ENCODE measurements at regions not wholly inside any gene's neighbourhood (a gene's known extent, or its start where the extent isn't known, plus 50 kb on each side); places are given as distances from the start of the nearest gene placed in this dataset.
"Not testable (repeated sequence)": the region's sequence is repeated elsewhere in the genome, so short reads cannot be mapped to it uniquely, and the experiment has no call there.

- DNase-seq (ENCODE audit: low read depth, low spot score), result no peak
Measured at GRCh38 chr9:711761-712553, 129.5 kb upstream of the DMRT1 start.

DNA sequence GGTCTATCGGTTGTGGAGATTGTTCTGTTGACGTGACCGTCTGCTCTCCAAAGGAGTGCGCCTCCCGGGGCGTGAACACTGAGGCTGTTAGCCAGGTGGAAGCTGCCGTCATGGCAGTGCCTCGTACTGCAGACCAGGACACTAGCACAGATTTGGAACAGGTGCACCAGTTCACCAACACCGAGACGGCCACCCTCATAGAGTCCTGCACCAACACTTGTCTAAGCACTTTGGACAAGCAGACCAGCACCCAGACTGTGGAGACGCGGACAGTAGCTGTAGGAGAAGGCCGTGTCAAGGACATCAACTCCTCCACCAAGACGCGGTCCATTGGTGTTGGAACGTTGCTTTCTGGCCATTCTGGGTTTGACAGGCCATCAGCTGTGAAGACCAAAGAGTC lies 128.9 kb upstream of the DMRT1 start:
- DNase-seq (ENCODE audit: low read depth, low spot score), result no peak

DNA sequence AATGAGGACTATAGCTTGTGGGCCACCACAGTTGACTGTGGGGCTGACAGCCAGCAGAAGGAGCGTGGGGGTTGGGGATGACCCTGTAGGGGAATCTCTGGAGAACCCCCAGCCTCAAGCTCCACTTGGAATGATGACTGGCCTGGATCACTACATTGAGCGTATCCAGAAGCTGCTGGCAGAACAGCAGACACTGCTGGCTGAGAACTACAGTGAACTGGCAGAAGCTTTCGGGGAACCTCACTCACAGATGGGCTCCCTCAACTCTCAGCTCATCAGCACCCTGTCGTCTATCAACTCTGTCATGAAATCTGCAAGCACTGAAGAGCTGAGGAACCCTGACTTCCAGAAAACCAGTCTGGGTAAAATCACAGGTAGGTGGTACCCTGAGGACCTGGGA lies 128.4 kb upstream of the DMRT1 start:
- no peak for DNase-seq (ENCODE audit: low read depth, low spot score)

DNA sequence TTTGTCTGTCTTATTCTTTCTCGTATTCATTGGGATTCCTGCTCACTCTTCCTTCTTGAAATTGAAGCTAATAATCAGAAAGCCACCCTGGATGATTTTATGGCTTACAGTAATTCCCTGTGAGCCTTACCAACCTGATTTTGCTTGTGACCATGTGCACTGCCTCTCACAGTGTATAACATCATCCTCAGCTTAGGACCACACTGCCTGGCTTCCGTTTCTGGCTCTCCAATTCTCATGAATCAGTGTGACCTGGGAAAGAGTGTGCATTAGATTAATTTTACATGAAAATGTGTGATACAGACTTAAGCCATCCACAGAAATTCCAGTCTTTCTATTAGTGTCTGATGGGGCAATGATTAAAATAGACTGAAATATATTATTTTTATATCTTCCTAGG lies 126.8 kb upstream of the DMRT1 start:
- no peak for DNase-seq (ENCODE audit: low read depth, low spot score)

DNA sequence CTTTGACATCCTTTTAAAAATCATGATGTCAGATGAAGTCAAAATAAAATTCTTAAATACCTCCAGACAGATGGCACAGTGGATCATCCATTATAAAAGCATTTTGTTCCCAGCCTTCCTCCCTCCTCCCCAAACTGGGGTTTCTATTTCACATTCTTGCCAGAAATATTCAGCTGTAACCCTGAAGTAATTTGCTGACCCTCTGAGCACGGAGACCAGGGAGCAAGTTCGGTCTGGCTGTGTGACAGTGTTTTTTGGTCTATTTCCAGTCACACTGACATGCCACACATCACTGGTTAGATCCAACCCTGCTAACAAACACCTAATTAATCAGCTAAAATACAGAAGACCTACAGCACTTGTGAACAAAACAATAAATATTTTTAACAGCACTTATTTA lies 126.2 kb upstream of the DMRT1 start:
- no peak for DNase-seq (ENCODE audit: low read depth, low spot score)

DNA sequence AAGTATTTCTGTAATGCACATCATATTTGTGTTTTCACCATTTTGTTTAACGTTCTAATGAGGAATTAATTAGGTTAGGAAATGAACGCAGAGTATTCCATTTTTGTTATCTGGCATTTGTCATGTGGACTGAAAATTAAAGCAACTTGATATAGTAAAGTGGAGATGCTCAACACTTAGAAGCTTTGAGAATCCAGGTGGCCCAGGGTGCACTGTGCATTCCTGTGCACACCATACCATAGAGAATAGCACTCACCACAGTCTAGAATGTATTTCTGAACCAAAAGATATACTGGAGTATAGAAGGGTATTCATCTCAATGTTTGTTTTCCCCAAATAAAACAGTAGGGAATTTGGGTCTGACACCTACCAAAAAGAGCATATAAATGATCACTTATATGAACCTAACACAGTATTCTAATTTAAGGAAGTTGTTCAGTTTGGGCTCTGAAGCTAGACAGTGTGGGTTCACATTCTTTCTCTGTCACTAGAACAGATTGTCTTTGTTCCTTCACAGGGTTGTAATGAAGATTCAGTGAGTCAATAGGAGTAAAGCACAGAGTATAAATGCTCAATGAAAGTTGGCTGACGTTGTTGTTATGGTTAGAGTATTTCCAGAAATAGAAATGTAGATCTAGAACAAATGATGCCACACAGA lies 125.6 kb upstream of the DMRT1 start:
- no peak for DNase-seq (ENCODE audit: low read depth, low spot score)

GRCh38 chr9:717722-718121 lies 123.8 kb upstream of the DMRT1 start:
- DNase-seq (ENCODE audit: low read depth, low spot score), result no peak

DNA sequence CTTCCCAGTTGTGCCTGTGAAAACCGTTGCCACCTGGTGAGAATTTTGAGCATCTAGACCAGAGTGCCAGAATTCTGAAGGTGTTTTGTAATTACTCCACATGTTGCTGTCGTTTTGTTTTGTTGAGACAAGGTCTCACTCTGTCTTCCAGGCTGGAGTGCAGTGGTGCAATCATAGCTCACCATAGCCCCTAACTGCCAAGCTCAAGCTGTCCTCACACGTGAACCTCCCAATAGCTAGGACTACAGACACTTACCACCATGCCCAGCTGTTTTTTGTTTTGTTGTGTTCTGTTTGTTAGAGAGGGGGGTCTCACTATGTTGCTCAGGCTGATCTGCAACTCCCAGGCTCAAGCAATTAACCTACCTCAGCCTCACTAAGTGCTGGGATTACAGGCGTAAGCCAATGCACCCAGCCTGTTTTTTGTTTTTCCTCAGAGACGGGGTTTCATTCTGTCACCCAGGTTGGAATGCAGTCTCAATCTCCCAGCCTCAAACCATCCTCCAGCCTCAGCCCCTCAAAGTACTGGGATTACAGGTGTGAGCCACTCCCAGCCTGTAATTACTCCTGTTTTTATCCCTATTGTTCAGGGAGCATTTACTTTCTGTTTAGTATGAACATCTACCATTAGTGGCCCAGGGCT lies 121.1 kb upstream of the DMRT1 start:
- DNase-seq (ENCODE audit: low read depth, low spot score), result no peak

DNA sequence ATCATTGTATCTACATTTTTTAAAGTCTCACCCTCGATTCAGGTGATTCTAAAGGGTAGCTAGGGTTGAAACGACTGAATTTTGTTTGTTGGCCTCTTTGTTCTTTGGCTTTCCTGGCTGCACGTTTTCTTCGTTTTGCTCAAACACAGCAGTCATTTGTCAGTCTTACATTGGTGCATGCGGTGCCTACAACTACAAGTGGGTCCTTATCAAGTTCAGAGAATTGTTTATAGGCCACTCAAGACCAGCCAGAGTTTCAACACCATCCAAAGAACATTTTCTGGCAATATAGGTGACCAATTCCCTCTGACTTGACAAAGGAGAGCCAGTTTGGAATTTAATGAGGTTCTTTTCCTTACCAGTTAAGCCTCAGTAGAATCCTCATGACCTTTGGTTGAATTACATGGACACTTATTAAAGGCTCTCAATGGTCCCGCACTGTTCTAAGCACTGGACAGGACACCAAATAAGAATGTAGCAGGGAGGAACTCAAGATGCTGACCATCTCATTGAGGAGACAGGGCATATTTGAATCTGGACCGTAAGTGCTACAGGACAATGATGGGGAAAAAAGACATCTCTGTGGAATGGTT lies 119.0 kb upstream of the DMRT1 start:
- DNase-seq (ENCODE audit: low read depth, low spot score), result no peak

DNA sequence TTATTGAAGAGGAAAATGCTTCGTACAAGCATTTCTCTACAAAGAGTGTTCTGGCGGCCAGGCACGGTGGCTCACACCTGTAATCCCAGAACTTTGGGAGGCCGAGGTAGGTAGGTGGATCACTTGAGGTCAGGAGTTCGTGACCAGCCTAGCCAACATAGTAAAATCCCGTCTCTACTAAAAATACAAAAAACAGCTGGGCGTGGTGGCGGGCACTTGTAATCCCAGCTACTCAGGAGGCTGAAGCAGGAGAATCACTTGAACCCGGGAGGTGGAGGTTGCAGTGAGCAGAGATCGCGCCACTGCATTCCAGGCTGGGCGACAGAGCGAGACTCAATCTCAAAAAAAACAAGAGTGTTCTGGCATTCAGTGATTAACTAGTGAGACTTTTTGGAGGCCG lies 117.0 kb upstream of the DMRT1 start:
- not testable (repeated sequence) for DNase-seq (ENCODE audit: low read depth, low spot score)

DNA sequence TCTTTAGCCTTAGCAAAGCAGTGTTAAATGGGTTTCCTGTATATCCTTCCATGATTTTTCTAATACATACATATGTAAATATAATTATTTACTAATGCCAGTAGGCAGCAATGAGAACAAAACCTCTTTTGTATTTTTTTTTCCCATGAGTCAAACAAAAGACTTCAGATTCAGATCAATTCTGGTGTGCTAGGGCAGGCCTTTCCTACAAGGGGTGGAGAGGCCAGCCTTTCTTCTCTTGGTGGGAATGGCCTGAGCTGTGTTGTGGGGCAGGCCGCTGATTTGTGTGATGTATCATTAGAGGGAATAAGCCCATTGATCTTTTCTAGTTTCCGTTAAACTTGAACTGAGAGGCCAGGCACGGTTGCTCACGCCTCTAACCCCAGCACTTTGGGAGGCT lies 115.5 kb upstream of the DMRT1 start:
- no peak for DNase-seq (ENCODE audit: low read depth, low spot score)

GRCh38 chr9:727767-728166 lies 113.7 kb upstream of the DMRT1 start:
- no peak for DNase-seq (ENCODE audit: low read depth, low spot score)

DNA sequence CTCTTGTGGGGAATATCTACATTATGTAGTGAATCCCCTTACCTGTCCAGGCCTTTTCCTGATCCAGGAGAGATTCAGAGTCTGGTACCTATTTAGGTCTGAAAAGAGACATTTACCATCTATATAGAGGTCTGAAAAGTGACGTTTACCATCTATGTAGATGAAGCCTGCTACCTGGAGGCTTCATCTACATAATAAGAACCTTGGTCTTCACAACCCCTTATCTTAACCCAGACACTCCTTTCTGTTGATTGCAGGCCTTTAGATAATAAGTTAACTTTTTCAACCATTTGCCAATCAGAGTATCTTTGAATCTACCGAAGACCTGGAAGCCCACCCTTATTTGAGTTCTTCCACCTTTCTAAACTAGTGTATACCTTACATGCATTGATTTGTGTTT lies 113.0 kb upstream of the DMRT1 start:
- DNase-seq (ENCODE audit: low read depth, low spot score), result no peak

GRCh38 chr9:731474-731873 lies 110.0 kb upstream of the DMRT1 start:
- no peak for DNase-seq (ENCODE audit: low read depth, low spot score)

- DNase-seq (ENCODE audit: low read depth, low spot score), result peak; percentile 82
Measured at GRCh38 chr9:734831-735511, 106.5 kb upstream of the DMRT1 start.

DNA sequence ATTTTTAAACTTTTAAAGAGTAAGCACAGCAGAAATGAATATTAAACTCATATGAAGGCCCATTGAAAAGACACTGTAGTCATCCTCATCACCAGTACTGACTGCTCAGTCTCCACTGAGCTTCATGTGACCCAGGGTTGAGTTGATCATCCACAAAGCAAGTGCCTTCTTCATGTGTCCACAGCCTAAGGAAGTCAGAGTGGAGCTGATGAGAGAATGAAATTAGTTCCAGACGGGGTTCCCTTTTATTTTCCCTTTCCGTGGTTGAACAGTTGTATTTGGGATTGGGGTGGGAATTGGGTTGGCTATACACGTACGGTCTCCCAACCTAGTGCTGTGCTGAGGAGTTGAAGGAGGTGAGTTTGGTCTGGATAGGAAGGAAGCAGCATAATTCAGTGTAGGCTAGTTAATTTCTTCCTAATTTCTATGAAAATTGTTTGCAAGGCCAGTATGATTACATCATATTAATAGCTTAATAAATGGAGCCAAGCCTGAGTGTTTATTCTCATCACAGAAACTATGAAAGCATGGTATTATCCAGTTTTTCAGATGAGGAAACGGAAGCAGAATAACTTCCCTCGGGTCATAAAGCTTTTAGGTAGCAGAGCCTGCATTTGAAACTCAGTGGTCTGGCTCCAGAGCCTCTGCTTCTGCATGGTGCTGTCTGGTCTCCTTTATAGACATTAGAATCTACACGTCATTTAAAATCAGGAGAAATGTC lies 103.9 kb upstream of the DMRT1 start:
- DNase-seq (ENCODE audit: low read depth, low spot score), result no peak

- DNase-seq (ENCODE audit: low read depth, low spot score), result no peak
Measured at GRCh38 chr9:738209-738915, 103.1 kb upstream of the DMRT1 start.

GRCh38 chr9:739362-739761 lies 102.1 kb upstream of the DMRT1 start:
- DNase-seq (ENCODE audit: low read depth, low spot score), result no peak

DNA sequence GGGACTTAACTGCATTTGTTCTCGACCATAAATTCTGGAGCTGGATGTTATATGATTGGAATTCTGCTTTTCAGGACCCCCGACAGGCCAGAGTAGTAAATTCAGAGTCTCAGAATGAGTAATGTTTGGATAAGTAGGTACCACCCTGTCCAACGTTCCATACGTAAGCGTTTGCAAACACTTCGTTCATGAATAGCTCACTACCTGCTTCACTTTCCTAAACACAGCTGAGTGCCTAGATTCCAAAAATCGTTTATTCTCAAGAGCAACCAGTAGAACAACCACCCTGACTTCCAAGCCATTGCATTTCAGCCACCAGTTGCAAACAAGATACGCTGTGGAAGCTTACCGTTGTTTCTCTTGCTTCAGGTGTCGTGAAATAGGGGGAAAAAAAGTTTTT lies 101.3 kb upstream of the DMRT1 start:
- no peak for DNase-seq (ENCODE audit: low read depth, low spot score)

DNA sequence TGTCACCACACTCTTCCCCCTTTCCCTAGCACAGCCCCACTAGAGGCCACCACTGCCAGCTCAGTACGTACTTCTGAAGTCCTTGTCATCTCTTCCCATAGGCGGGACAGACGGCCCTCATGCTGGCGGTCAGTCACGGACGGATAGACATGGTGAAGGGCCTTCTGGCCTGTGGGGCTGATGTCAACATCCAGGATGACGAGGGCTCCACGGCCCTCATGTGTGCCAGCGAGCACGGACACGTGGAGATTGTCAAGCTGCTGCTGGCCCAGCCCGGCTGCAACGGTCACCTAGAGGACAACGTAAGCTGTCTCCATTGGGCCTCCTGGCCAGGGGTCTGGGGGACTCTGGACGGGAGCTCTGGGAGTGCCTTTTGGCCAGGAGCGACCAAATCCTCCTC lies 99.4 kb upstream of the DMRT1 start:
- DNase-seq (ENCODE audit: low read depth, low spot score), result no peak
